HEK293T (cell line): ENCODE measurements at regions not wholly inside any gene's neighbourhood (a gene's known extent, or its start where the extent isn't known, plus 50 kb on each side); places are given as distances from the start of the nearest gene placed in this dataset.

Experiments
- CTCF ChIA-PET: fragments of 350-600 bp; formaldehyde crosslinking; extraction: SDS; loops from one replicate; lab custom pipeline; 2021; ENCODE audit warnings: antibody characterized with exemption, inconsistent platforms; lab: Yijun Ruan, JAX
- POLR2A ChIA-PET: fragments of 350-600 bp; formaldehyde crosslinking; extraction: SDS; loops from one replicate; lab custom pipeline; 2020; ENCODE audit warnings: antibody characterized with exemption, inconsistent platforms; lab: Yijun Ruan, JAX
- DNase-seq: peaks from one replicate; pipeline ENCODE4 v3.0.0; 2012; ENCODE audit warnings: mixed read lengths; ENCODE audit errors: extremely low spot score
- ARNT ChIP-seq: fragments of 450-650 bp; IDR thresholded peaks from 2 replicates; pipeline ENCODE4 v1.6.1; 2017; ENCODE audit warnings: mild to moderate bottlenecking
- BHLHE40 ChIP-seq: fragments of 450-650 bp; IDR thresholded peaks from 2 replicates; pipeline ENCODE4 v1.6.1; 2016; ENCODE audit warnings: mild to moderate bottlenecking, moderate library complexity, borderline replicate concordance
- CTBP1 ChIP-seq: fragments of 450-650 bp; IDR thresholded peaks from 2 replicates; pipeline ENCODE4 v1.6.1; 2016; ENCODE audit warnings: borderline replicate concordance
- ELF4 ChIP-seq: fragments of 450-650 bp; IDR thresholded peaks from 2 replicates; pipeline ENCODE4 v1.6.1; 2017; ENCODE audit warnings: antibody characterized with exemption
- FOXA1 ChIP-seq: fragments of 450-650 bp; IDR thresholded peaks from 2 replicates; pipeline ENCODE4 v1.6.1; 2016; ENCODE audit warnings: mild to moderate bottlenecking
- FOXK2 ChIP-seq: fragments of 450-650 bp; IDR thresholded peaks from 2 replicates; pipeline ENCODE4 v1.6.1; 2016; ENCODE audit warnings: mild to moderate bottlenecking
- FOXM1 ChIP-seq: fragments of 450-650 bp; IDR thresholded peaks from 2 replicates; pipeline ENCODE4 v1.6.1; 2017; ENCODE audit warnings: mild to moderate bottlenecking, borderline replicate concordance
- HDGF ChIP-seq: fragments of 450-650 bp; IDR thresholded peaks from 2 replicates; pipeline ENCODE4 v1.6.1; 2017; ENCODE audit warnings: antibody characterized with exemption, borderline replicate concordance
- L3MBTL2 ChIP-seq: fragments of 450-650 bp; conservative IDR thresholded peaks from 2 replicates; pipeline ENCODE4 v1.6.1; 2016; ENCODE audit warnings: mild to moderate bottlenecking
- LEF1 ChIP-seq: fragments of 450-650 bp; IDR thresholded peaks from 2 replicates; pipeline ENCODE4 v1.6.1; 2017; ENCODE audit warnings: mild to moderate bottlenecking, borderline replicate concordance
- NFRKB ChIP-seq: fragments of 450-650 bp; IDR thresholded peaks from 2 replicates; pipeline ENCODE4 v1.6.1; 2016; ENCODE audit warnings: mild to moderate bottlenecking, moderate library complexity
- SP1 ChIP-seq: fragments of 450-650 bp; IDR thresholded peaks from 2 replicates; pipeline ENCODE4 v1.6.1; 2017
- SUZ12 ChIP-seq: fragments of 450-650 bp; IDR thresholded peaks from 2 replicates; pipeline ENCODE4 v1.6.1; 2016; ENCODE audit warnings: mild to moderate bottlenecking
- TARDBP ChIP-seq: fragments of 450-650 bp; IDR thresholded peaks from 2 replicates; pipeline ENCODE4 v1.6.1; 2016
- ZNF384 ChIP-seq: fragments of 450-650 bp; IDR thresholded peaks from 2 replicates; pipeline ENCODE4 v1.6.1; 2016
- TF ChIP-seq, protein P1 (sequence below): fragments of 450-650 bp; IDR thresholded peaks from 2 replicates; pipeline ENCODE4 v1.6.1; 2016

GRCh38 chr4:71221510-71222466 lies 117.0 kb upstream of the SLC4A4 start:
- no peak for DNase-seq
- TF ChIP-seq FOXM1 (no peak), L3MBTL2 (no peak), FOXK2 (no peak), LEF1 (no peak), CTBP1 (no peak), ZNF384 (no peak)
- TF ChIP-seq, protein P1, sequence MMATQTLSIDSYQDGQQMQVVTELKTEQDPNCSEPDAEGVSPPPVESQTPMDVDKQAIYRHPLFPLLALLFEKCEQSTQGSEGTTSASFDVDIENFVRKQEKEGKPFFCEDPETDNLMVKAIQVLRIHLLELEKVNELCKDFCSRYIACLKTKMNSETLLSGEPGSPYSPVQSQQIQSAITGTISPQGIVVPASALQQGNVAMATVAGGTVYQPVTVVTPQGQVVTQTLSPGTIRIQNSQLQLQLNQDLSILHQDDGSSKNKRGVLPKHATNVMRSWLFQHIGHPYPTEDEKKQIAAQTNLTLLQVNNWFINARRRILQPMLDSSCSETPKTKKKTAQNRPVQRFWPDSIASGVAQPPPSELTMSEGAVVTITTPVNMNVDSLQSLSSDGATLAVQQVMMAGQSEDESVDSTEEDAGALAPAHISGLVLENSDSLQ = no peak
- ChIA-PET CTCF (no interaction called here), POLR2A (no interaction called here)

DNA sequence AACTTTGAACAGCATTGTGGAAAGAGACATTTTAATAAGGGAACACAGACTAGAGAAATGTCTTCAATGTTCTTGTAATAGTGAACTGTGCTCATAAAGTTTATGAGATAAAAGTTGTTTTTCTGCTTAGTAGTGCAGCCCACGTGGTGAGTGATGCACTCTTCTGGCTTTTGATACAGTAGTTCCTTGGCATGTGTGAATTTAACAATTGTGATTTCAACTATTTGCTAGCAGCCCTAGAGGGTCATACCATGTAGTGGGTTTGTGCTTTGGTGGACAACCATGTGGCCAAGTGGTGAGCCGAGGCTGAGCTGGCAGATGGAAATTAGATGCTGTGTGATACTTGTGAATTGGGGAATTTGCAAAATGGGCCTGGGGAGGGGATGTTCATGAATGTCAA lies 116.2 kb upstream of the SLC4A4 start:
- no peak for TF ChIP-seq FOXA1
- no peak for TF ChIP-seq FOXM1
- TF ChIP-seq FOXK2 = no peak
- no peak for TF ChIP-seq NFRKB
- TF ChIP-seq ARNT = no peak
- TF ChIP-seq BHLHE40 = no peak
- no peak for TF ChIP-seq SP1
- TF ChIP-seq TARDBP = no peak
- TF ChIP-seq ELF4 = no peak
- no peak for TF ChIP-seq L3MBTL2
- TF ChIP-seq HDGF = no peak
- TF ChIP-seq CTBP1 = no peak
- TF ChIP-seq, protein P1 = no peak
- TF ChIP-seq LEF1 = no peak
- TF ChIP-seq SUZ12 = no peak
- TF ChIP-seq ZNF384 = no peak
- no peak for DNase-seq
- ChIA-PET CTCF (no interaction called here), POLR2A (no interaction called here)

DNA sequence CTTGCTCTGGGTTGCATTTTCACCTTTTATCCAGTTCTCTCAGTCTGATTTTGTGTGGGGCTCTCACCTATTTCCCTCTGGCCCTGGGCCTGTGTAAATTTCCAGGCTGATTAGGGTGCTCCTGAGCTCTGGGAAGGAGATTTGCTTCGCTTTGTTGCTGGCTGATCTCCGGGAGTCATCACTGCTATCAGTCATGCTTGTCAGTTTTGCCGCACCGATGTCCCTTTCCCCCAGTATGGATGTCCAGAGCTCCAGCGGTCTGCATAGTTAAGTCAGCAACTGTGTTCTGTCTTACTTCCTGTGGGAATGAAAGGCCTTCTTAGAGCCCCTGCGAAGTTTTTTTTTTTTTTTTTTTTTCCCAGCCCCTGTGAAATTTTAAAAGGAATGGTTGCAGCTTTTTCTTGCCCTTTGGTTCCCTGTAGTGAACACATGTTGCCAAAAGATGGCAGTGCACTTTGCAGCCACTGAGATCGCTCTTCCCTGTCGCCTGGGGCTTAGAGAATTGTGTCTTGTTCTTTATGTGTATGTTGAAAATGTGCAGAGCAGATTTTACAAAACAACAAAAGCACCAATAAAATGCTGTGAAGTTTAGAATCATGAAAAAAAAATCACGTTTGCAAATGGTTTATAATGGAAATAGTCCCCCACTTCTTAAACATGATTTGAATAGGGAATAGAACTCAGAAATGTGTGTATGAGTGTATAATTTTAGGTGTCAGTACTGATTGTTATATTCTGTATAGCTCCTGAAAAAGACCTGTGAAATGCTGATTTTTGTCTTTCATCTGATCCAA lies 109.1 kb upstream of the SLC4A4 start:
- ChIA-PET CTCF (interaction anchor here (0.5 to 1.4 kb wide), 10 partner anchors 9 to 629 kb away, joined by 3 to 4 read pairs (median 3); no protein-coding TSS in a partner anchor), POLR2A (interaction anchor here (0.7 kb wide), 1 partner anchor 43 kb away, joined by 3 read pairs; no protein-coding TSS in a partner anchor)
- TF ChIP-seq NFRKB (no peak), ZNF384 (peak; percentile 39; the same call in 1 of the 2 replicates)
- peak; percentile 62 for DNase-seq

- DNase-seq = no peak
- CTCF ChIA-PET = interaction anchor here (1.0 to 1.4 kb wide), 3 partner anchors 8 to 21 kb away, joined by 3 read pairs; no protein-coding TSS in a partner anchor
- POLR2A ChIA-PET = no interaction called here
- TF ChIP-seq TARDBP = no peak
- TF ChIP-seq, protein P1 = no peak
- TF ChIP-seq ARNT = no peak
- no peak for TF ChIP-seq FOXK2
- no peak for TF ChIP-seq L3MBTL2
These were observed 108.3 kb upstream of the SLC4A4 start for GRCh38 chr4:71230271-71231128.

DNA sequence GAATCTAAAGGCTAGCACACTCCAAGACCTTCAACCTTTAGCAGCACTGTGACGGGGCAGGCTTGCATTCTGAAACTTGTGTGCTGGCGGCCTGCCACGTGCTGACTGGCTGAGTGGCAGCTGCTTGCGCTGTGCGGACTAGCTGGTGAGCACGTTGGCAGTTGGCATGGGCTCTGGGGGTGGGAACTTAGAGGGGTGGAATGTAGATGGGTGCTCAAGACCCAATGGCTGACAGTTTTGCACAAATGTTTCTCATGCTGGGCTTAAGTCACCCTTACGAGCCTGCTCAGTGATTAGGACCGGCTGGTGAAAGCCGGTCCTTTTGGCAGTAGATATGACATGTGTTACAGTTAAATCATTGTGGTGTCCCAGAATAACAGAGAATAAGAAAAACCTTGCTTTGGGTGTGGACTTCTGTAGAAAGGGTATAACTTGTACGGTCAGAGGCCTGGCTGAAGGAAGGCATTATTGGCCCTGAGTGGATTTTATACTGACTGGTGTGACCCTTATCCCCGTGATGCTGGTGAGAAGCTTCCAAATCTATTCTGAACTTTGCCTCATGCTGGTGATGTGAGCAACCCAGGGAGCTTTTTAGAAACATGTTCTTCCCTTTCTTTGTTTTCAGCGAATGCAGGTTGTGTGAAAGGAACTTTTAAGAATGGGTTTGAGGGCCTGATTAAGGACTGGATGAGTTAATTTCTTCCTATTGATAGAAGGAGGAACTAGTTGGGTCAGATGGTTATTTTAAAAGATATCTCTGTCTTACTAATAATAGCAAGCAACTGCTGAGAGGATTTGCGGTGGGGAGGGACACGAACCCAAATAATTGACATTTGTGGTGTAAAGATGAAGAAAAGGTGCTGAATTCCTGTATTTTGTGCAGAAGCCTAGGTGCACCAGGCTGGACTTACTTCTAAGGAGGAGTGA lies 107.4 kb upstream of the SLC4A4 start:
- ChIA-PET CTCF (no interaction called here), POLR2A (no interaction called here)
- no peak for DNase-seq
- no peak for TF ChIP-seq NFRKB
- no peak for TF ChIP-seq CTBP1
- no peak for TF ChIP-seq ARNT
- TF ChIP-seq ELF4 = no peak
- no peak for TF ChIP-seq BHLHE40
- TF ChIP-seq, protein P1 = no peak
- TF ChIP-seq HDGF = no peak
